Vagina (tissue), 2 donors: ENCODE measurements at regions not wholly inside any gene's neighbourhood (a gene's known extent, or its start where the extent isn't known, plus 50 kb on each side); places are given as distances from the start of the nearest gene placed in this dataset.

ENCODE experiments used
- CTCF ChIP-seq, 3 experiments: fragments of 450-650 bp in 2 of 3; fragments of 200-600 bp in 1 of 3; sonication (generic) in 1 of 3; IDR thresholded peaks; one replicate each; pipeline ENCODE4 v1.5.1; 2017 to 2019; ENCODE audit warnings: antibody characterized with exemption in 3 of 3, mild to moderate bottlenecking in 2 of 3, moderate library complexity in 2 of 3
- POLR2A ChIP-seq, 2 donors: fragments of 450-650 bp; IDR thresholded peaks; one replicate each; pipeline ENCODE4 v1.6.1; 2017; ENCODE audit warnings: antibody characterized with exemption in 2 of 2, mild to moderate bottlenecking in 2 of 2, moderate library complexity in 2 of 2
- POLR2AphosphoS5 ChIP-seq, 2 donors: sonication (generic); formaldehyde crosslinking; IDR thresholded peaks; one replicate each; pipeline ENCODE4 v1.9.0; 2017; ENCODE audit warnings: antibody characterized with exemption in 2 of 2, mild to moderate bottlenecking in 2 of 2, low read depth in 1 of 2; ENCODE audit not compliant: insufficient read depth in 1 of 2

GRCh38 chr2:41994661-41995060, 53.2 kb upstream of the PKDCC start:
- TF ChIP-seq CTCF (IDR thresholded peaks at IDR 0.05): no peak
- no peak for TF ChIP-seq POLR2A (IDR thresholded peaks at IDR 0.05)
- no peak for TF ChIP-seq POLR2AphosphoS5 (IDR thresholded peaks at IDR 0.05; ENCODE audit: insufficient read depth in 1 of 2, low read depth in 1 of 2)
